ENCODE measurements at regions not wholly inside any gene's neighbourhood (a gene's known extent, or its start where the extent isn't known, plus 50 kb on each side); places are given as distances from the start of the nearest gene placed in this dataset.
"Not testable (repeated sequence)": the region's sequence is repeated elsewhere in the genome, so short reads cannot be mapped to it uniquely, and the experiment has no call there.

DNA sequence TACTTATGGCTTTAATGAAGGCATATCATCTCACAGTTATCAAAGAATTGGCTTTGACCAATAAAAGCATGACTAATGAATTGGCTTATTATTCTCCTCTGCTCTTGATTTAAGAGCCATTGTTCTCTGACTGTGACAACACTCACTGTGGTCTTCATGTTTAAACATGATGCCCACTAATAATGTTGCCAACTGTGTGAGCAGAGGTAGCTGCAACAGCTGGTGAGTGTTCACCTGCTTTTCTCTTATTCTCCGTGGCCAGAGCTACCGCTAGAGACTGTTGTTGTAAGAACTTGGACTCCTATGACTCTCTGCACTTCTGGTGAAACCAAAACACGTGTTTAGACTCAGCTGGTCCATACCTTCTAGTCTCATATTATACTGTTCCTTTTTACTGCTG lies 335.9 kb downstream of the XPNPEP1 start:
- intact Hi-C loops (cut with DNase I): no loop called here
- H3K4me3 ChIP-seq: no peak overlapping the region
- H3K9me3 ChIP-seq: peaks cover 0 to 2% (median 0%) of the 10 kb centered on the region in 12 donors
- H3K27ac ChIP-seq: no peak overlapping the region
- no peaks in the 10 kb centered on the region for H3K4me1 ChIP-seq
- H3K36me3 ChIP-seq: no peaks in the 10 kb centered on the region
- WGBS, 4 donors: 68 to 76% (median 72%) methylated on average over 3 of the region's 3 CpGs
- ATAC-seq: no peak
- no peaks in the 10 kb centered on the region for H3K27me3 ChIP-seq
- no peak for DNase-seq
- TF ChIP-seq, protein P1, sequence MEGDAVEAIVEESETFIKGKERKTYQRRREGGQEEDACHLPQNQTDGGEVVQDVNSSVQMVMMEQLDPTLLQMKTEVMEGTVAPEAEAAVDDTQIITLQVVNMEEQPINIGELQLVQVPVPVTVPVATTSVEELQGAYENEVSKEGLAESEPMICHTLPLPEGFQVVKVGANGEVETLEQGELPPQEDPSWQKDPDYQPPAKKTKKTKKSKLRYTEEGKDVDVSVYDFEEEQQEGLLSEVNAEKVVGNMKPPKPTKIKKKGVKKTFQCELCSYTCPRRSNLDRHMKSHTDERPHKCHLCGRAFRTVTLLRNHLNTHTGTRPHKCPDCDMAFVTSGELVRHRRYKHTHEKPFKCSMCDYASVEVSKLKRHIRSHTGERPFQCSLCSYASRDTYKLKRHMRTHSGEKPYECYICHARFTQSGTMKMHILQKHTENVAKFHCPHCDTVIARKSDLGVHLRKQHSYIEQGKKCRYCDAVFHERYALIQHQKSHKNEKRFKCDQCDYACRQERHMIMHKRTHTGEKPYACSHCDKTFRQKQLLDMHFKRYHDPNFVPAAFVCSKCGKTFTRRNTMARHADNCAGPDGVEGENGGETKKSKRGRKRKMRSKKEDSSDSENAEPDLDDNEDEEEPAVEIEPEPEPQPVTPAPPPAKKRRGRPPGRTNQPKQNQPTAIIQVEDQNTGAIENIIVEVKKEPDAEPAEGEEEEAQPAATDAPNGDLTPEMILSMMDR (IDR thresholded peaks at IDR 0.05): no peak
- no peak for TF ChIP-seq POLR2A (IDR thresholded peaks at IDR 0.05)

DNA sequence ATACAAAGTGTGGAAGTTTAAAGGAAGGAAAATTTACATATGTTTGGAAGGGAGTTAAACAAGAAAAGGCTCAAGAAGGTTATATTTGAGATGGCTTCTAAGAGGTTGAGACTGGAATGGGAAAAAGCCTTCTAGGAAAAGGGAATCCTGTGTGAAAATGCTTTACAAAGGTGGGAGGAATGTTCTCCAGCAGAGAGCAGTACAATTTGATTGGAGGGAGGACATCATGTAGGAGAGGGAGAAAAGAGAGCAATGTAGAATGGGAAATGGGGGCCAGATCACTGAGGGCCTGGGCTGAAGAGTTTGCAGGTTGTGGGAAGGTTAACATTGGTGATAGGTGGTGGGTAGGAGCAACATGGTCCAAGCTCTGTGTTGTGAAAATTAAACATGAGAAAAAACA lies 366.9 kb downstream of the XPNPEP1 start:
- Histone ChIP-seq H3K4me1 (no peaks in the 10 kb centered on the region), H3K9me3 (peaks cover 0 to 14% (median 0%) of the 10 kb centered on the region in 12 donors), H3K27me3 (no peaks in the 10 kb centered on the region), H3K36me3 (no peaks in the 10 kb centered on the region), H3K4me3 (no peak overlapping the region), H3K27ac (no peak overlapping the region)
- intact Hi-C loops (cut with DNase I): no loop called here
- ATAC-seq (no peak), DNase-seq (no peak)
- TF ChIP-seq POLR2A (IDR thresholded peaks at IDR 0.05): no peak
- TF ChIP-seq, protein P1 (IDR thresholded peaks at IDR 0.05): no peak

DNA sequence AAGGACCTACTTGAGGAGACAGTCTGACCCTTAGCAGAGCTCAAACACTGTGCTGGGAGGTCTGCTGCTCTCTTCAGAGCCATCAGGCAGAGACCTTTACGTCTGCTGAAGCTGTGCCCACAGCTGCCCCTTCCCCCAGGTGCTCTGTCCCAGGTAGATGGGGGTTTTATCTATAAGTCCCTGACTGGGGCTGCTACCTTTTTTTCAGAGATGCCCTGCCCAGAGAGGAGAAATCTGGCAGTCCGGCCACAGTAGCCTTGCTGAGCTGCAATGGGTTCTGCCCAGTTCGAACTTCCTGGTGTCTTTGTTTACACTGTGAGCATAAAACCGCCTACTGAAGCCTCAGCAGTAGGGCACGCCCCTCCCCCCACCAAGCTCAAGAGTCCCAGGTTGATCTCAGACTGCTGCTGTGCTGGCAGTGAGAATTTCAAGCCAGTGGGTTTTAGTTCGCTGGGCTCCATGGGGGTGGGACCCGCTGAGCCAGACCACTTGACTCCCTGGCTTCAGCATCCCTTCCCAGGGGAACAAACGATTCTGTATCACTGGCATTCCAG lies 381.2 kb downstream of the XPNPEP1 start:
- intact Hi-C loops (cut with DNase I); H3K4me1 ChIP-seq; ATAC-seq; H3K27ac ChIP-seq; H3K36me3 ChIP-seq; H3K9me3 ChIP-seq; H3K27me3 ChIP-seq; DNase-seq; H3K4me3 ChIP-seq: not testable (repeated sequence)
- 51 to 70% (median 56%) methylated on average over 6 to 8 of the region's 8 CpGs for WGBS, 4 donors

DNA sequence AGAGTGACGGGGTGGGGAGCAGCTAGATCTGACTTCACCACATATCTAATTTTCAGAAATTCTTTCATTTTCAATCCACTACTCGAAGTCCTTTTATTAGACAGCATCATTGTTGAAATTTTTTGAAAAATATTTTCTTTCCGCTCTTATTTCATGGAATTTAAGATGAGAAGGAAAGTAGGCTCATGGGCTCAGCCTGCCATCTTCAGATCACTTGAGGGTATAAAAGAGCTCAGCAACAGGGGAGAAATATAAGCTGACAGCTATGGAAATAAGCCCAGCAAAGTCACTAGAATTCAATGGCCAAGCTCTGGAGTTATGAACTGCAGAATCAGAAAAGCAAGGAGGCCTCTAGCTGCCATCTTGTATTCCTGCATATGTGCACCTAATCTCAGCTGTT lies 389.1 kb downstream of the XPNPEP1 start:
- H3K4me1 ChIP-seq: no peaks in the 10 kb centered on the region
- no peak overlapping the region for H3K4me3 ChIP-seq
- 69 to 78% (median 72%) methylated on average over 3 of the region's 3 CpGs for WGBS, 4 donors
- no peaks in the 10 kb centered on the region for H3K27me3 ChIP-seq
- peaks cover 0 to 34% (median 16%) of the 10 kb centered on the region in 12 donors for H3K9me3 ChIP-seq
- no peaks in the 10 kb centered on the region for H3K36me3 ChIP-seq
- no peak for DNase-seq
- TF ChIP-seq, protein P1 (IDR thresholded peaks at IDR 0.05): no peak
- no peak for TF ChIP-seq POLR2A (IDR thresholded peaks at IDR 0.05)
- no peak overlapping the region for H3K27ac ChIP-seq
- intact Hi-C loops (cut with DNase I): no loop called here
- ATAC-seq: no peak

DNA sequence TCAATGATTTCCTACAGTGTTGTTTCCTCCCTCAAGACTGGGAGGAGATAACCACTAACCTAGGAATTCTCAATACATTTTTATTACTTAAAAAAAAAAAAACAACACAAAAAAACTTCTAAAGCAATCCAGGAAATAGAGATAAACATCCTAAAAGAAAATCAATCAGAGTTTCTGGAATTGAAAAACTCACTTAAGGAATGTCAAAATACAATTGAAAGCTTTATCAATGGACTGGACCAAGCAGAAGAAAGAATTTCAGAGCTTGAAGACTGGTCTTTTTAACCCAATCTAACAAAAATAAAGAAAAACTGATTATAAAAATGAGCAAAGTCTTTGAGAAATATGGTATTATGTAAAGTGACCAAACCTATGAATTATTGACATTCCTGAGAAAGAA lies 394.1 kb downstream of the XPNPEP1 start:
- no peak for TF ChIP-seq POLR2A (IDR thresholded peaks at IDR 0.05)
- TF ChIP-seq, protein P1 (IDR thresholded peaks at IDR 0.05): no peak
- H3K4me3 ChIP-seq: no peak overlapping the region
- H3K27ac ChIP-seq: no peak overlapping the region
- ATAC-seq (no peak), DNase-seq (no peak)
- peaks cover 0 to 43% (median 25%) of the 10 kb centered on the region in 12 donors for H3K9me3 ChIP-seq
- H3K4me1 ChIP-seq: no peaks in the 10 kb centered on the region
- intact Hi-C loops (cut with DNase I): no loop called here
- H3K27me3 ChIP-seq: no peaks in the 10 kb centered on the region
- H3K36me3 ChIP-seq: no peaks in the 10 kb centered on the region

Data from heart left ventricle (tissue), 16 donors.